Neural progenitor cell (in vitro differentiated cells): ENCODE measurements at regions not wholly inside any gene's neighbourhood (a gene's known extent, or its start where the extent isn't known, plus 50 kb on each side); places are given as distances from the start of the nearest gene placed in this dataset.

Experiments used
- DNase-seq: peaks from one replicate; pipeline ENCODE4 v3.0.0-alpha.2; 2016; ENCODE audit warnings: low spot score
- H2AFZ ChIP-seq: fragments of 200-600 bp; sonication (generic); replicated peaks from 2 replicates; pipeline ENCODE4 v1.6.1; 2016; ENCODE audit warnings: antibody characterized with exemption
- H3F3A ChIP-seq: fragments of 200-600 bp; sonication (generic); 2 replicates; pipeline ENCODE4 v1.6.1; 2016; ENCODE audit warnings: antibody characterized with exemption, low read depth
- H3K27ac ChIP-seq: fragments of 200-600 bp; sonication (generic); 2 replicates; pipeline ENCODE4 v1.5.1; 2016; ENCODE audit warnings: mild to moderate bottlenecking
- H3K27me3 ChIP-seq: fragments of 200-600 bp; sonication (generic); 2 replicates; pipeline ENCODE4 v1.6.1; 2016; ENCODE audit warnings: mild to moderate bottlenecking, moderate library complexity
- H3K36me3 ChIP-seq: fragments of 200-600 bp; sonication (generic); 2 replicates; pipeline ENCODE4 v1.5.1; 2016
- H3K4me1 ChIP-seq: fragments of 200-600 bp; sonication (generic); 2 replicates; pipeline ENCODE4 v1.6.1; 2016; ENCODE audit warnings: mixed run types
- H3K4me2 ChIP-seq: fragments of 200-600 bp; sonication (generic); 2 replicates; pipeline ENCODE4 v1.6.1; 2016
- H3K4me3 ChIP-seq: fragments of 200-600 bp; sonication (generic); 2 replicates; pipeline ENCODE4 v1.5.1; 2016
- H3K79me2 ChIP-seq: fragments of 200-600 bp; sonication (generic); 2 replicates; pipeline ENCODE4 v1.6.1; 2016; ENCODE audit warnings: low read depth
- H3K9ac ChIP-seq: fragments of 200-600 bp; sonication (generic); 2 replicates; pipeline ENCODE4 v1.6.1; 2016
- H3K9me3 ChIP-seq: fragments of 200-600 bp; sonication (generic); 2 replicates; pipeline ENCODE4 v1.5.1; 2016; ENCODE audit warnings: low read depth
- H4K20me1 ChIP-seq: fragments of 200-600 bp; sonication (generic); 2 replicates; pipeline ENCODE4 v1.6.1; 2016; ENCODE audit warnings: low read depth
- H3K27ac Mint-ChIP-seq: 3 replicates; pipeline ENCODE4 v1.8.0; 2021; ENCODE audit warnings: mixed read lengths
- H3K27me3 Mint-ChIP-seq: 2 replicates; pipeline ENCODE4 v1.8.0; 2022; ENCODE audit warnings: low read depth, mild to moderate bottlenecking, inconsistent platforms, moderate library complexity, mixed read lengths; ENCODE audit not compliant: insufficient read depth
- H3K36me3 Mint-ChIP-seq: 3 replicates; pipeline ENCODE4 v1.8.0; 2021; ENCODE audit warnings: mixed read lengths
- H3K4me1 Mint-ChIP-seq: 3 replicates; pipeline ENCODE4 v1.8.0; 2021; ENCODE audit warnings: mixed read lengths
- H3K4me3 Mint-ChIP-seq: 3 replicates; pipeline ENCODE4 v1.8.0; 2021; ENCODE audit warnings: mild to moderate bottlenecking, moderate library complexity, mixed read lengths
- H3K9me3 Mint-ChIP-seq: 3 replicates; pipeline ENCODE4 v1.8.0; 2020; ENCODE audit warnings: mixed read lengths
- EZH2 ChIP-seq: fragments of 200-600 bp; sonication (generic); IDR thresholded peaks from 2 replicates; pipeline ENCODE4 v1.6.1; 2017; ENCODE audit warnings: antibody characterized with exemption, mild to moderate bottlenecking, moderate library complexity
- EZH2phosphoT487 ChIP-seq: fragments of 200-600 bp; sonication (generic); IDR thresholded peaks from 2 replicates; pipeline ENCODE4 v1.6.1; 2017; ENCODE audit warnings: antibody characterized with exemption
- TF ChIP-seq, protein P1 (sequence below): fragments of 200-600 bp; sonication (generic); IDR thresholded peaks from 2 replicates; pipeline ENCODE4 v1.5.1; 2017; ENCODE audit warnings: antibody characterized with exemption, mild to moderate bottlenecking

- no peaks in the 10 kb centered on the region for H3K79me2 ChIP-seq
- peaks cover 13% of the 10 kb centered on the region for H3F3A ChIP-seq
- H3K9me3 ChIP-seq = no peaks in the 10 kb centered on the region
- H3K4me3 ChIP-seq = no peak overlapping the region
- no peak overlapping the region for H3K4me3 Mint-ChIP-seq
- no peak overlapping the region for H2AFZ ChIP-seq
- peaks cover 15% of the 10 kb centered on the region for H3K4me1 ChIP-seq
- no peak overlapping the region for H3K27ac Mint-ChIP-seq
- peaks cover 15% of the 10 kb centered on the region for H3K4me1 Mint-ChIP-seq
- TF ChIP-seq EZH2 (no peak), EZH2phosphoT487 (no peak)
- TF ChIP-seq, protein P1, sequence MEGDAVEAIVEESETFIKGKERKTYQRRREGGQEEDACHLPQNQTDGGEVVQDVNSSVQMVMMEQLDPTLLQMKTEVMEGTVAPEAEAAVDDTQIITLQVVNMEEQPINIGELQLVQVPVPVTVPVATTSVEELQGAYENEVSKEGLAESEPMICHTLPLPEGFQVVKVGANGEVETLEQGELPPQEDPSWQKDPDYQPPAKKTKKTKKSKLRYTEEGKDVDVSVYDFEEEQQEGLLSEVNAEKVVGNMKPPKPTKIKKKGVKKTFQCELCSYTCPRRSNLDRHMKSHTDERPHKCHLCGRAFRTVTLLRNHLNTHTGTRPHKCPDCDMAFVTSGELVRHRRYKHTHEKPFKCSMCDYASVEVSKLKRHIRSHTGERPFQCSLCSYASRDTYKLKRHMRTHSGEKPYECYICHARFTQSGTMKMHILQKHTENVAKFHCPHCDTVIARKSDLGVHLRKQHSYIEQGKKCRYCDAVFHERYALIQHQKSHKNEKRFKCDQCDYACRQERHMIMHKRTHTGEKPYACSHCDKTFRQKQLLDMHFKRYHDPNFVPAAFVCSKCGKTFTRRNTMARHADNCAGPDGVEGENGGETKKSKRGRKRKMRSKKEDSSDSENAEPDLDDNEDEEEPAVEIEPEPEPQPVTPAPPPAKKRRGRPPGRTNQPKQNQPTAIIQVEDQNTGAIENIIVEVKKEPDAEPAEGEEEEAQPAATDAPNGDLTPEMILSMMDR = no peak
- no peaks in the 10 kb centered on the region for H3K27me3 ChIP-seq
- H3K36me3 ChIP-seq = no peaks in the 10 kb centered on the region
- H3K36me3 Mint-ChIP-seq = no peaks in the 10 kb centered on the region
- no peak overlapping the region for H3K4me2 ChIP-seq
- DNase-seq = no peak
- H3K27ac ChIP-seq = no peak overlapping the region
- no peak overlapping the region for H3K9ac ChIP-seq
- no peaks in the 10 kb centered on the region for H4K20me1 ChIP-seq
- H3K27me3 Mint-ChIP-seq = peaks cover 2% of the 10 kb centered on the region
- peaks cover 4% of the 10 kb centered on the region for H3K9me3 Mint-ChIP-seq
These were observed 445.0 kb upstream of the GOLIM4 start for GRCh38 chr3:168540726-168541125.

- H3K27ac Mint-ChIP-seq = no peak overlapping the region
- H3K27me3 Mint-ChIP-seq = no peaks in the 10 kb centered on the region
- Histone ChIP-seq H3K79me2 (no peaks in the 10 kb centered on the region), H3K9ac (no peak overlapping the region), H3K4me2 (no peak overlapping the region), H3K36me3 (no peaks in the 10 kb centered on the region), H3K9me3 (no peaks in the 10 kb centered on the region), H4K20me1 (no peaks in the 10 kb centered on the region), H3K27ac (no peak overlapping the region), H3F3A (peaks cover 12% of the 10 kb centered on the region), H3K4me1 (peaks cover 7% of the 10 kb centered on the region), H2AFZ (no peak overlapping the region), H3K4me3 (no peak overlapping the region), H3K27me3 (no peaks in the 10 kb centered on the region)
- H3K9me3 Mint-ChIP-seq = peaks cover 4% of the 10 kb centered on the region
- TF ChIP-seq EZH2 (no peak), EZH2phosphoT487 (no peak)
- TF ChIP-seq, protein P1 = no peak
- no peaks in the 10 kb centered on the region for H3K36me3 Mint-ChIP-seq
- no peak overlapping the region for H3K4me3 Mint-ChIP-seq
- peaks cover 8% of the 10 kb centered on the region for H3K4me1 Mint-ChIP-seq
- no peak for DNase-seq
These were observed 444.2 kb upstream of the GOLIM4 start for GRCh38 chr3:168539909-168540308.

- no peaks in the 10 kb centered on the region for H4K20me1 ChIP-seq
- no peak overlapping the region for H2AFZ ChIP-seq
These were observed 439.0 kb upstream of the GOLIM4 start for GRCh38 chr3:168534761-168535160.

More at GRCh38 chr3:168534761-168535160, 439.0 kb upstream of the GOLIM4 start:
- Histone ChIP-seq H3K27me3 (no peaks in the 10 kb centered on the region), H3F3A (peaks cover 11% of the 10 kb centered on the region), H3K79me2 (no peaks in the 10 kb centered on the region), H3K4me1 (peaks cover 18% of the 10 kb centered on the region), H3K36me3 (no peaks in the 10 kb centered on the region), H3K9me3 (no peaks in the 10 kb centered on the region), H3K4me3 (no peak overlapping the region), H3K4me2 (no peak overlapping the region), H3K27ac (no peak overlapping the region), H3K9ac (no peak overlapping the region)
- no peaks in the 10 kb centered on the region for H3K9me3 Mint-ChIP-seq
- H3K36me3 Mint-ChIP-seq = no peaks in the 10 kb centered on the region
- no peak overlapping the region for H3K27ac Mint-ChIP-seq
- no peak overlapping the region for H3K4me3 Mint-ChIP-seq
- TF ChIP-seq EZH2 (no peak), EZH2phosphoT487 (no peak)
- TF ChIP-seq, protein P1 = no peak
- no peak for DNase-seq
- H3K27me3 Mint-ChIP-seq = no peaks in the 10 kb centered on the region
- H3K4me1 Mint-ChIP-seq = peaks cover 16% of the 10 kb centered on the region
